EL (cell line): ENCODE measurements at regions not wholly inside any gene's neighbourhood (a gene's known extent, or its start where the extent isn't known, plus 50 kb on each side); places are given as distances from the start of the nearest gene placed in this dataset.

ENCODE experiments used
- DNase-seq: peaks from one replicate; pipeline ENCODE4 v3.0.0-alpha.2; 2016

DNA sequence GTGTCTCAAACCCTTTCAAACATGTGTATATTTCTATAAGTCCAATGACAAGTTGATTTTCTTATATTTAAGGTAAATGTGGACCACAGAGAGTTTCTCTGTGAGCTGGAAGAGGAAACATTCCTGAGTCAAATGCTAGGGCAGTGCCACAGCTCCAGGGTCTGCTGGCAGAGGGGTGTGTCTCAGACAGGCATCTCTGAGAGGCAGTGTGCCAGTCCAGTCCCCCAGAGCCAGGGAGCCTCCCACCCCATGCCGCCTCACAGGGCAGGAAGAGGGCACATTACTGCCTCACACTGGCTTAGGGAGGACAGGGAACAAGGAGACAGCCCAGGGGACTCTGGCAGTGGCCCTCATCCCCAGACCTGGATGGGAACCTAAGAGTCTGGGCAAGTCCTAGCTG lies 120.2 kb downstream of the TENT4A start:
- no peak for DNase-seq

DNA sequence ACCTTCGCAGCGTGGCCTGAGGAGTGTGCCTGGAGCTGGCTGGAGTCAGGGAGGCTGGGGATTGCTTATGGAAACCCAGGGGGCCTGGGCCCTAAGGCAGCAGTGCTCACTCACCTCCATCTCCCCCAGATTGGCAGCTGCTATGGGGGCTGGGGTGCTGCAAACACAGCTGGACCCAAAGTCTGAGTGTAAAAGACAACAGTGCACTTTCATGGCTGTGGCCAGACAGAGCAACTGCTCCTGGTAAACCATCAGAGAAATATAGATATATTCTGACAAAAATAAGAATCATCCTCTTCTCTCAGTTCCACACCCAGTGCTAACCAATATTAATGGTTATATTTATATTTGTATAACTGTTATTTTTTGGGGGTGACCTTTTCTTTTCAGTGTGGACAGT lies 123.9 kb downstream of the TENT4A start:
- DNase-seq = no peak

GRCh38 chr5:6837519-6838110 lies 124.4 kb downstream of the TENT4A start:
- DNase-seq = peak; percentile 10

DNA sequence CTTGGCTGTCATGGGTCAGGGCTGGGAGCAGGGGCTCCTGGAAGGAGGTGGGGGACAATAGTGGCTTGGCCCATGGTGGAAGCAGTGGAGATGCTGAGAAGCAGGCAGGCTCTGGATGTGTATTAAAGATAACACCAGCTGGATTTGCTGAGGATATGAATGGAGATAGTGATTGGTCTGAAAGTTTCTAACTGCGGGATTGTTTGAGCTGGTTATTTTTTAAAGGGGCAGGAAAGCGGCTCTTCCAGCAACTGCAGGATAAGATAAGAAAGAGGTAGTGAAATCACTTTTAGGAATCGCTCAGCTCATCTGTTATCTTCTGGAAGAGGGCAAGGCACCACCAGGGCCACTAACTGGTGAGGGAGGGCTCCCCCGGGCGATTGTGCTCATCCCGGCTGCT lies 125.5 kb downstream of the TENT4A start:
- DNase-seq = no peak

- DNase-seq = no peak
Measured at GRCh38 chr5:6840136-6840793, 127.0 kb downstream of the TENT4A start.

GRCh38 chr5:6843335-6843734 lies 130.1 kb downstream of the TENT4A start:
- DNase-seq = no peak

DNA sequence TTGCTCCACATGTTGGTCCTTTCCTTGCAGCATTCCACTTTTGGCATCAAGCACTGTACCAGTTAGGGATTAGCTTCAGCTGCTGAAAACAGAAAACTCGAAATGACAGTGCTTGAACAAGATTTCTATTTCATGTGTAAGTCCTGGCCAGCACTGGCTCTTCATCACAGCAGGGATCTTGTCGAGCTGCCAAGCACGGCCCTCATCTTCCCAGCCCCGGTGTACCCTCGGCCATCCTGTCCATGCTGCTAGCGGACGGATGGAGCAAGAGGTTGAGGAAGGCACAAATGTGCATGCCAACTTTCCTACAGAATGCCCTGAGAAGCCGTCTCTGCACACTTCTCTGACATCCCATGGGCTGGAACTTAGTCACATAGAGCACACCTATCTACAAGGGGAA lies 130.6 kb downstream of the TENT4A start:
- no peak for DNase-seq

DNA sequence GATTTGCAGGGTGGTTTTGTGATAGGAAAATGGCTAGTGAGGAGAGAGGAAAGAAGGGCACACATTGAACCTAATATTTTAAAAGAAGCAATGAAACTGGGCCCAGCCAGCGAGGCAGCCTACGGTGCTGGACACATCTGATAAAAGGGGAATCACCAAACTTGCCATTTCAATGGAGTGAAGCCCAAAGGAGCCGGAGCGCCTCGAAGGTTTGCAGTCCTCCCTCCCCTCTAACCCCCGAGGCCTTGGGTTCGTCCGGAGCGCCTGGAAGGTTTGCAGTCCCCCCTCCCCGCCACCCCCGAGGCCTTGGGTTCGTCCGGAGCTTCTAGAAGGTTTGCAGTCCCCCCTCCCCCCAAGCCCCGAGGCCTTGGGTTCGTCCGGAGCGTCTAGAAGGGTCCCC lies 132.6 kb downstream of the TENT4A start:
- DNase-seq = no peak

GRCh38 chr5:6847870-6848269 lies 134.6 kb downstream of the TENT4A start:
- no peak for DNase-seq

GRCh38 chr5:6849316-6850105 lies 136.3 kb downstream of the TENT4A start:
- DNase-seq = no peak

- no peak for DNase-seq
Measured at GRCh38 chr5:6850106-6850432, 136.8 kb downstream of the TENT4A start.

DNA sequence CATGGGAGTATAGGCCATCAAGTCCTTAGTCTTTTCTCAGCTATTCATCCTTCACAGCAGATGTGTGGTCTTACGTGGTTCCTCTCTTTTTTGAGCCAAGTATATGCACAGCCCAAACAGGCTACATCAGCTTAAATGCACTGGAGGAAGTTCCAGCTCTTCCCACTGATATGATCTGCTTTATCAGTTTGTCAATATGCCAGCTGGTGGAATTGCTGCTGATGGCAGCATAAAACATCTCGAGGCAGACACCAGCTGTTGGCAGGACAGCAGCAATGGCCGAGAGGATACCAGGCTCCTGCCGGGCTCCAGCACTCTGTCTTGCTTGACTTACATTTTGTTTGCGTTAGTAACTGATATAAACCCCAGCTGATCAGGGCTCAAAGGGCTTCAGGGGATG lies 143.4 kb downstream of the TENT4A start:
- DNase-seq = no peak

GRCh38 chr5:6858419-6858818 lies 145.2 kb downstream of the TENT4A start:
- no peak for DNase-seq

GRCh38 chr5:6859023-6859422 lies 145.8 kb downstream of the TENT4A start:
- DNase-seq = no peak

- DNase-seq = no peak
Measured at GRCh38 chr5:6859951-6860638, 146.9 kb downstream of the TENT4A start.

GRCh38 chr5:6861036-6861435 lies 147.8 kb downstream of the TENT4A start:
- no peak for DNase-seq

GRCh38 chr5:6861667-6862066 lies 148.4 kb downstream of the TENT4A start:
- DNase-seq = no peak

DNA sequence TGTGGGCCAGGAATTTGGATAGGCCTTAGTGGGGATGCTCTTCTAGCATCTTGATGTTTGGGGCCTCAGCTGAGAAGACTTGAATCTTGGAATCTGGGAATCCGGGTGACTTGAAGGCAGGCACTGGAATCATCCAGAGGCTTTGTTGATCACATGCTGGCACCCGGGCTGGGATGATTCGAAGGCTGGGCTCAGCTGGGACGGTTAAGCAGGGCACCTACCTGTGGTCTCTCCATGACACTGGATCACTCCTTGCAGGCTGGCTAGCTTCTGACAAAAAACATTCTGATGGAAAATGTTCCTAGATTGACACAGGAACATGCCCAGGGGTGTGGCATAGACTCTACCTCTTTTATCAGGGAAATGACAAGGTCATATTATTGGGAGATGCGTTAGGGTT lies 149.1 kb downstream of the TENT4A start:
- no peak for DNase-seq

DNA sequence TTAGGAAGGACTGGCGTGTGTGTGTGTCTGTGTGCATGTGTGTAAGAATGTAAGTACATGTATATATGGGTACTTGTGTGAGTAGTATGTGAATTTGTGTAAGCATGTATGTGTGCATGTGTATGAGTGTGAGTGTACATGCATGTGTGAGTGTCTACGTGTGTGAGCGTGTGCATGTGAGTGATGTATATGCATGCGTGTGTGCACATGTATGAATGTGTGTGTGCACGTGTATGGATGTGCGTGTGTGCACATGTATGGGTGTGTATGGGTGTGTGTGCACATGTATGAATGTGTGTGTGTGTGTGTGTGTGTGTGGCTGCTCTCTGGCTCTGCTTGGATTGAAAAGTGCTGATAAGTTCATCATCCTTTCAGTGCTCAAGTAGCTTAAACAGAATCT lies 154.5 kb downstream of the TENT4A start:
- no peak for DNase-seq

- DNase-seq = no peak
Measured at GRCh38 chr5:6868171-6868570, 154.9 kb downstream of the TENT4A start.

DNA sequence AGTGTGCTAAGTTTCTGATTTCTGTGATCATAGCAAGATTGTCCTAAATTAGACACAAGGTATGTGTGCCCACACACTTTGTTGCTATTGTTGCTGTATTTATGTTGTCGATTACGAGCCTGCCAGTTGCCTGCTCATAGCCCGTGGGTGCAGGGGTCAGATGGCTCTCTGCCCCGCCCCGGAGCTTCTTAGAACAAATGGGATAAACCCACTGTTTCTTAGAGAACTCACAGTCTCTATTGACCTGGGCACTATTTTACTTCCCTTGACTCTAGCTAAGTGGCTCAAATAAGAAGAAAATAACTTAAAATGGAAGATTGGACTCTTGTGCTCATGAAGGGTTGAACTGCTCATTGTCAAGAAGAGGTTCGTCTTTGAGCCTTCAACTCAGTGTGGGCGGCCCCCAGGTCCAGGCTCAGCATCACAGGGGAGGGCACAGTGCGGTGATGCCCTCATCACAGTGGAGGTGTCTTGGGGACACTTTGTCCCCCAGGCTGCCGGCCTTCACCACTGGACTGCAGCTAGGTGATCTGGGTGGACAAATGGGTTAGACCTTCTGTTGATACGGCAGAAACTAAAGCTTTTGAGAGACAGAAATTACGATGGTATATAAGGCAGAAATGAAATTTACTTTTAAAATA lies 155.5 kb downstream of the TENT4A start:
- no peak for DNase-seq

GRCh38 chr5:6869677-6870076 lies 156.4 kb downstream of the TENT4A start:
- no peak for DNase-seq

DNA sequence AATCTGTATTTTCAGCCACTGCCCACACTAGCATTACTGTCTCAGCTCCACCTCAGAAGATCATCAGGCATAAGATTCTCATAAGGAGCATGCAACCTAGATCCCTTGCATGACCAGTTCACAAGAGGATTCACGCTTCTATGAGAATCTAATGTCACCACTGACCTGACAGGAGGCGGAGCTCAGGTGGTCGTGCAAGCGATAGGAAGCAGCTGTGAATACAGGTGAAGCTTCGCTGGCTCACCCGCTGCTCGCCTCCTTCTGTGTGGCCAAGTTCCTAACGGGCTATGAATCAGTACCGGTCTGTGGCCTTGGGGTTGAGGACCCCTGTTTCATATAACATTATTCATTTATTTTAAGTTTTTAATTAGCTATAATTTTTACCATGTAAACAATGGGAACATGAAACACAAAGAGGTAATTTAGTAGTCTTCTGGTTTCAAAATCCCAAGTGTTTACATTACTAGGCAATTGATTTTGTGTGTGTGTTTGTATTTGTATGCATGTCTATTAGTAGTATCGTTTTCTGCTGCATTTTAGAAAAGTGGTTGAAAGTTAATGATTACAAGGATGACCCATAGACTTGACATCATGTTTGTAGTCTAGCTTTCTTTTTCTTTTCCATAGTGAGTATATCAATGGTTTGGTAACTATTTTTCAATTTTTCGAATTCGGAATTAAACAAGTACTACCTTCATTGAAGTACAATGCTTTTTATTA lies 159.4 kb downstream of the TENT4A start:
- no peak for DNase-seq
